RWPE2 (cell line): ENCODE measurements at regions not wholly inside any gene's neighbourhood (a gene's known extent, or its start where the extent isn't known, plus 50 kb on each side); places are given as distances from the start of the nearest gene placed in this dataset.

Experiments
- ATAC-seq: fragments of 200-7000 bp; cut with Tn5 transposase; 3 replicates; pipeline ENCODE4 v1.9.1; 2021; ENCODE audit warnings: low read depth
- DNase-seq: peaks from one replicate; pipeline ENCODE4 v3.0.0-alpha.2; 2020; ENCODE audit warnings: low spot score
- H3K27ac ChIP-seq: fragments of 450-650 bp; 2 replicates; pipeline ENCODE4 v1.5.1; 2017; ENCODE audit warnings: mild to moderate bottlenecking; ENCODE audit not compliant: poor library complexity, severe bottlenecking
- H3K27me3 ChIP-seq: fragments of 250-450 bp; sonication (Bioruptor Pico); 2 replicates; pipeline ENCODE4 v1.5.1; 2021; ENCODE audit warnings: mild to moderate bottlenecking, moderate library complexity; ENCODE audit not compliant: insufficient read depth, poor library complexity, severe bottlenecking
- H3K36me3 ChIP-seq: fragments of 250-450 bp; sonication (Bioruptor Pico); 2 replicates; pipeline ENCODE4 v1.5.1; 2020; ENCODE audit warnings: low read depth, mild to moderate bottlenecking, moderate library complexity
- H3K4me1 ChIP-seq: fragments of 250-450 bp; sonication (Bioruptor Pico); 2 replicates; pipeline ENCODE4 v1.5.1; 2021; ENCODE audit warnings: mild to moderate bottlenecking, moderate library complexity; ENCODE audit not compliant: insufficient read depth, poor library complexity, severe bottlenecking
- H3K4me3 ChIP-seq: fragments of 250-450 bp; sonication (Bioruptor Pico); 2 replicates; pipeline ENCODE4 v1.5.1; 2021; ENCODE audit warnings: mild to moderate bottlenecking, moderate library complexity; ENCODE audit not compliant: severe bottlenecking
- H3K9me3 ChIP-seq: fragments of 250-450 bp; sonication (Bioruptor Pico); 2 replicates; pipeline ENCODE4 v1.5.1; 2021; ENCODE audit warnings: mild to moderate bottlenecking, moderate library complexity; ENCODE audit not compliant: severe bottlenecking
- TF ChIP-seq, protein P1 (sequence below): fragments of 450-650 bp; IDR thresholded peaks from one replicate; pipeline ENCODE4 v1.5.1; 2017; ENCODE audit warnings: mild to moderate bottlenecking, moderate library complexity; ENCODE audit not compliant: poor library complexity, severe bottlenecking

DNA sequence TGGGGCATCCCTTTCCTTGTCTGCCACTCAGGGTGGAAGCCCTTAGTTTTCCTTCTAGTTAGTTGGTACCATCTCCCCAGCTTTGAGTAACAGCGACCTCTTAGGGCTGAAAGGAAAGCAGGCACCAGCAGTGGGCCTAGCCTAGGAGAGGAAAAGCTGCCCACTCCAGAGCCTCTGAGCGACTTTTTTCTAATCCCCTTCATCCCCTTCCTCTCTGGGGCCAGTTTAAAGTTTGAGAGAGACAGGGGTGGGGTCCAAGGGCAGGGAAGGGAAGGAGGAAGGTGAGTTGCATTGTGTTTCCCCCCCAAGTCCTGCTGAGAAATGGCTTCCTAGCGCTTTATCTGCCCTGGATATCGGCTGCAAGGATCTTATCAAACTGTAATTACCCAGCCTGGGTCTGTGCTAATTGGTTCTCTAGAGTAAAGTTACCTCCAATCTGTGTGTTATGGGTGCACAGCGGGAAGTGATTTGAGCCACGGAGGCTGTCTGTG lies 573.9 kb upstream of the CADM1 start:
- ATAC-seq, result no peak
- no peak for DNase-seq
- no peaks in the 10 kb centered on the region for H3K36me3 ChIP-seq
- no peaks in the 10 kb centered on the region for H3K9me3 ChIP-seq
- no peak overlapping the region for H3K27ac ChIP-seq
- H3K4me1 ChIP-seq, result no peaks in the 10 kb centered on the region
- TF ChIP-seq, protein P1, sequence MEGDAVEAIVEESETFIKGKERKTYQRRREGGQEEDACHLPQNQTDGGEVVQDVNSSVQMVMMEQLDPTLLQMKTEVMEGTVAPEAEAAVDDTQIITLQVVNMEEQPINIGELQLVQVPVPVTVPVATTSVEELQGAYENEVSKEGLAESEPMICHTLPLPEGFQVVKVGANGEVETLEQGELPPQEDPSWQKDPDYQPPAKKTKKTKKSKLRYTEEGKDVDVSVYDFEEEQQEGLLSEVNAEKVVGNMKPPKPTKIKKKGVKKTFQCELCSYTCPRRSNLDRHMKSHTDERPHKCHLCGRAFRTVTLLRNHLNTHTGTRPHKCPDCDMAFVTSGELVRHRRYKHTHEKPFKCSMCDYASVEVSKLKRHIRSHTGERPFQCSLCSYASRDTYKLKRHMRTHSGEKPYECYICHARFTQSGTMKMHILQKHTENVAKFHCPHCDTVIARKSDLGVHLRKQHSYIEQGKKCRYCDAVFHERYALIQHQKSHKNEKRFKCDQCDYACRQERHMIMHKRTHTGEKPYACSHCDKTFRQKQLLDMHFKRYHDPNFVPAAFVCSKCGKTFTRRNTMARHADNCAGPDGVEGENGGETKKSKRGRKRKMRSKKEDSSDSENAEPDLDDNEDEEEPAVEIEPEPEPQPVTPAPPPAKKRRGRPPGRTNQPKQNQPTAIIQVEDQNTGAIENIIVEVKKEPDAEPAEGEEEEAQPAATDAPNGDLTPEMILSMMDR, result no peak
- H3K27me3 ChIP-seq, result no peaks in the 10 kb centered on the region
- no peak overlapping the region for H3K4me3 ChIP-seq

DNA sequence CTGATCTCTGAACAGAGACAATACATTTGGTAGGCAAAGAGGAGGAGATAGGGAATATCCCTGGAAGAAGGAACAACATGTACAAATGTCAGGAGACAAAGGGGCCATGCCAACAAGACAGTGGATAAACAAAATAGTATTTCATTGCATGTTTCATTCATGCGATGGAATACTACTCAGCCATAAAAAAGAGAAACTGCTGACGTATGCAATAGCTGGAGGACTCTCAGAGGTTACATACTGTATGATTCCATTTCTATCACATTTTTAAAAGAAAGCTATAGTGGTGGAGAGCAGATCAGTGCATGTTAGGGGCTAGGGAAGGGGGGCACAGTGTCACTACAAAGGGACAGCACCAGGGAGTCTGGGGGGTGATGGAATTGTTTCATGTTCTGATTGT lies 572.9 kb upstream of the CADM1 start:
- DNase-seq (no peak), ATAC-seq (no peak)
- no peaks in the 10 kb centered on the region for H3K4me1 ChIP-seq
- no peak overlapping the region for H3K27ac ChIP-seq
- H3K4me3 ChIP-seq, result no peak overlapping the region
- no peaks in the 10 kb centered on the region for H3K27me3 ChIP-seq
- TF ChIP-seq, protein P1, result no peak
- no peaks in the 10 kb centered on the region for H3K36me3 ChIP-seq
- H3K9me3 ChIP-seq, result no peaks in the 10 kb centered on the region

DNA sequence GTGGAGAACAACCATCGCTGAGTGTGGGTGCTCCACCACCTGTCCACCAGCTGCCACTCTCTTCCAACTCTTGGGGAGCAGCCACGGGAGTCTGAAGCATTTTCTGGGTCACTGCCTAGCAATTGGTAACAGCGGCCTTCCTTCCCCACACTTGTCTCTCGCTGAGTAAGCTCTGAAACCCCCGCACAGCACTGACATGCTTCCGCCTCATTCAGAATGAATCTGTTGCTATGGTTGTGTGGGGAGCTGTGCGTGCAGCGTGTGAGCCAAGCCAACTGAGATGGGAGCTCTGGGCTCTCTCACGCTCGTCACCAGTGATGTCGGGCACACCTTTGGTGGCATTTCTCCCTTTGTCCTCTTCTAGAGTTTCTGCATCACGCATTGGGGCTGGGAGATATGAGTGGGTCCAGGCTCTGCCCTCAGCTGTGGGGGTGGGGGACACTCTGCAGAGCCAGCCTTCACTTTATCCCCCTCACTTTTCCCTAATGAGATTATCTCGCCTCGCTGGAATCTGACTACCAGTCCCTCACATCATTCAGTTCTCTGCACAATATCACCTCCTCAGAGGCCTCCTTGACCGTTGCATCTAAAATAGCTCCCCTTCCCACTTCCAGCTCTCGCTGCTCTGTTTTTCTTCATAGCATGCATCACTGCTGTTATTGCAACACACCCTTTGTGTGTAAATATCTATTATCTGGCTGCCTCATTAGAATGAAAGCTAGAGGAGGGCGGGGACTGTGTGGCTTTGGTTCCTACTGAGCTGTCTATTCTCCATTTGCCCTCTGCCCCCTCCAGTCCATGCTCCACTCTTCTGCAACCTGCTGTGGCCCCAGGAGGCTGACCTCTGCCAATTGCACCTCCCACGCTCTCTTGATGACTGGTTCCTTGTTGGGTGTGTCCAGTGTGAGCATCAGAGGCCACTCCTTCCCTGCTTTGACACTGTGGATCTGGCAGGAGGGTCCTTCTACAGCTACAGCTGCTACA lies 569.9 kb upstream of the CADM1 start:
- DNase-seq (no peak), ATAC-seq (no peak)
- Histone ChIP-seq H3K9me3 (no peaks in the 10 kb centered on the region), H3K4me1 (no peaks in the 10 kb centered on the region), H3K4me3 (no peak overlapping the region), H3K27me3 (no peaks in the 10 kb centered on the region), H3K27ac (no peak overlapping the region), H3K36me3 (no peaks in the 10 kb centered on the region)
- TF ChIP-seq, protein P1, result no peak

DNA sequence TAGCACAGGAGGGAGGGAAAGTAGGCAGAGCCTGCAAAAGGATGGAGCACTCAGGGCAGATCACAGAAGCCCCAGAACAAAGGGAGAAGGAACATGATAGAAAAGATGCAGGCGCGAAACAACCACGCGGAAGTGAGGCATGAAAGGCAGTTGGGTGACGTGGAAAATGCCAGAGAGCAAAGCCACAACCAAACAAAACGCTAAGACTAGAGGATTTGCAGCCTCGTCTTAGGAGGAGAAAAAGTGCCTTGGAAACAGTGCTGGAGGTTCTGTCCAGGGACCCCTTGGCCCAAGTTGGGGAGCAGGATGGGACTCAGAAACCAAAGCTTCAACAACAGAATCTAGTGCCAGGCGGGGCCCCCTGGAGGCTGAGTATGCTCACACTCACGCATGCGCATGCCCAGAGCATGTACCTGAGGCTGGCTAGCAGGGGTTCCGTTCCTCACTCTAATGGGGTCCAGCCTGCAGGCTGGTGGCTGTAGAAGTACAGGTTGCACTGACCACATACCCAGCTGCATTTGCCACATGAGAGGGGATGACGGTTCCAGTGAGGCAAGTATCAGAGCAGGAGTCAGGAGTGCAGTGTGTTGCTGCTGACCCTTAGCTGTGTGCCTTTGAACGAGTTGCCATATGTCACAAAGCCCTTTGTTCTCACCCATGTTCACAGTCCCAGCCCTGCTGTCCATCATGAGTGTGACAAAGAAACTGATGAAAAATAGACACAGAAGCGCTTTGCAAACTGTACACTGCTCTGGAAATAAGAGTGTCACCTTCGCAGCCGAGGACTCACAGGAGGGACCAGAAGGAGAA lies 568.6 kb upstream of the CADM1 start:
- DNase-seq (no peak), ATAC-seq (no peak)
- TF ChIP-seq, protein P1, result no peak
- Histone ChIP-seq H3K4me1 (no peaks in the 10 kb centered on the region), H3K4me3 (no peak overlapping the region), H3K27ac (no peak overlapping the region), H3K36me3 (no peaks in the 10 kb centered on the region), H3K27me3 (no peaks in the 10 kb centered on the region), H3K9me3 (no peaks in the 10 kb centered on the region)
